GM20431 (cell line): ENCODE measurements at regions not wholly inside any gene's neighbourhood (a gene's known extent, or its start where the extent isn't known, plus 50 kb on each side); places are given as distances from the start of the nearest gene placed in this dataset.

ENCODE experiments used
- in situ Hi-C: fragments of 300-500 bp; cut with MseI, MboI; formaldehyde crosslinking; loops from one replicate; pipeline ENCODE4 v1.15.0; 2020; ENCODE audit warnings: low sequenced_read_pairs; ENCODE audit not compliant: unreplicated experiment

DNA sequence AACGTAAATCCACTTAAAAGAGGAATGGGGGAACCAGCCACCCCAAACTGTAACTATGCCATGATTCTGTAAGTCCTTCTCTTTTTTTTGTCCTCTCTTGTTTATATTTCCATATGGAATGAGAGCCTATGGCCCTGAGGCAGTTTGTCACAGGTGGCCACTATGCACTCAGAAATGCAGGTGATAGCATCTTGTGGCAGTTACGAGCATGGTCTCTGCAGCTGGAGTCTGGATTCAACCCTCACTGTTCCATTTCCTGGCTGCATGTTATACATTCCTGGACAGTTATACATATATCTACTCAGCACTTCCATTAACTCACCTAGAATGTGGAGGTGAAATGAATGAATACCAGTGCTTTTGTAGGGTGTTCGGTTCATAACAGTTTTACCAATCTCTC, 291.5 kb upstream of the FANCL start:
- in situ Hi-C loops: no loop called here

DNA sequence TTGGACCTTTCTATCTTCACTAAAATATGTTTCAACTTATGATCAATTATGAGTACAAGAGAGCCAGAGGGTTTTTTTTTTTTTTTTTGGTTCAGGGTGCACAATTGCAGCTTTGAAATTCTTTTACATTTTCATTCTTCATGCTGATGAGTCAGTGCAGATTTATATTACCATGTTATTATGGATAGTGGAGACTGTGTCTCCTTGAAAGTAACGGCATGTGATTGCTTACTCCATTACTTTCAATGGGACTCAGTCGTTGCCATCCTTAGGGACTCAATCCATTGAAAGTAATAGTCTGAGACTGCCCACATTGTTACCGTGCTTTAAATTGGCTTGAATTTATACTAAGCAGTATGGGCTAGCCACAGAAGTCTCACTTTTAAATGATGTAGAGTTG, 286.5 kb upstream of the FANCL start:
- in situ Hi-C loops: no loop called here

DNA sequence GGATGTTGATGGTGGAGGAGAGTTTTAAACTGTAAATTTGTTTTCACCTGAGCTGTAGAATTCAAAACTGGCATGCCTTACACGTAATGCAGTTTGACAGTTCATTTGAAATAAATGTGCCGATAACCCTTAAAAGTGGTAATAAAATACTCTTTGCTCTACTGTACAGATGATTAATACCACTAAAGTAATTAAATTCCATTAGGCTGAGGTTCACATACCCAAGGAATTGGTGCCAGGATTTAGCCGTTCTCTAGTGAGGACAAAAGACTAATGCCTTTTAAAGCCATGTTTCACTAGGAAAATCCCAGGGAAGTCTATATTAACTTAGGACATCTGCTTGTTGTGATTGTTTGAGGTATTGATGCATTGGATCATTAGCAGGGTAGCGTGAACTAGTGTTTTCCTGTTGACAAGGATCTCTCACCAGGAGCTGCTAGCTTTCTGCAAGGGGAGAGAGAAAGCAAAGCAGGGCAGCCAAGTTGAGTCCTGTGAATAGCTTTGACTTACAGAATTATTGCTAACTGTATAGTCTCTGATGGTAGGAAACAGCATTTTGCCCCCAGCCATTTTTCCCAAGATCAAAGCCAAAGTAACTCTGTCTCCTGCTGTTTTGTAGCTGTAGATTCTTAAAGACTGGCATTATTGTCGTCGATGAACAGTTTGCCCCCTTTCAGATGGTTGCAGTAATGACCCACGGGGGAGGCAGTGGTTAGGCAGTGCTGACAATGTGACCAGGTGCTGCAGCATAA, 280.9 kb upstream of the FANCL start:
- in situ Hi-C loops: no loop called here

DNA sequence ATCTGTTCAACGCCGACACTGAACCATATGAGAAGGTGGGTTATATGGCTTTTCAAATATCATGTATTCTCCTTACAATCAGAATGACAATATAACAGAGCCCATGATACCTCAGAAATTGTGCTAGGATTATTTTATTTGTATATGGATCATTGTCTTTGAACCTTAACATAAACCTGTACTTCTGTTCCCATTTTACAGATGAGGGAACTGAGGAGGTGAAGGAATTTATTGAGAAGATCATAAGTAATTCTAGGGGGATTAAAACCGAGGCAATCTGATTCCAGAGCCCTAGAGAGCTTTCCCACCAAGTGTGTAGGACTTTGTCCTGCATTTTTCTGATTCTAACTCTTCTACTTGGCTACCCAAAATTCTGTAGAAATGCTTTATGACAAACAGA, 279.8 kb upstream of the FANCL start:
- in situ Hi-C loops: no loop called here

DNA sequence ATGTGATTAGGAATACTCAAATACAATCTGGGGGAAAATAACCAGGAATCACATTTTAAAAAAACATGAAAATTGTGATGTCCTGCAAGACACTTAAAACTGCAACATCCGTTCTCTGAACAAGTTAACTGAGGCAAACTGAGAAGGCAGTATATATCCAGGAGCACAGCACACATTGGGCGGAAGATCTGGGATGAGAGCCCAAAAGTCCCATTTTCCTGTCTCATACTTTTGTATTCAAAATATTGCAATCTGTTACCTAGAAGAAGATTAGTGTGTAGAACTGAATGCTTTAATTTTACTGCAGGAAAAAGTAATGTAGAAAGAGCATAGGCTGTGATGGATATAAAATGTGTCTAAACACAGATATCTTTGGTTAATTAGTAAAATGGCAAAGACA, 276.8 kb upstream of the FANCL start:
- in situ Hi-C loops: no loop called here

DNA sequence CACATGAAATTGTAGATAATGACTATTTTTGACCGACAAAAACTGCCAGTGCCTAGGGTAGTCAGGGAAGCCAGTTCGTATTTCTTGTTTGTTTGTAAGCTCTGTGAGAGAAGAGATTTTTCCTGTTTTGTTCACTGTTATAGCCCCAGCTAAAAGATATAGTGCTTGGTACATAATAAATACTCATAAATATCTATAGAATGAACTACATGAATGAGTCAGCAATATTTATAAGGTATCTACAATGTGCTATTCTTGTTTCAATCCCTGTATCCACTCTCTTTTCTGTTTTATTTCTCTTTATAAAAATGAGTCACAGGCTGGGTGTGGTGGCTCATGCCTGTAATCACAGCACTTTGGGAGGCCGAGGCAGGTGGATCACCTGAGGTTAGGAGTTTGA, 275.6 kb upstream of the FANCL start:
- in situ Hi-C loops: no loop called here

DNA sequence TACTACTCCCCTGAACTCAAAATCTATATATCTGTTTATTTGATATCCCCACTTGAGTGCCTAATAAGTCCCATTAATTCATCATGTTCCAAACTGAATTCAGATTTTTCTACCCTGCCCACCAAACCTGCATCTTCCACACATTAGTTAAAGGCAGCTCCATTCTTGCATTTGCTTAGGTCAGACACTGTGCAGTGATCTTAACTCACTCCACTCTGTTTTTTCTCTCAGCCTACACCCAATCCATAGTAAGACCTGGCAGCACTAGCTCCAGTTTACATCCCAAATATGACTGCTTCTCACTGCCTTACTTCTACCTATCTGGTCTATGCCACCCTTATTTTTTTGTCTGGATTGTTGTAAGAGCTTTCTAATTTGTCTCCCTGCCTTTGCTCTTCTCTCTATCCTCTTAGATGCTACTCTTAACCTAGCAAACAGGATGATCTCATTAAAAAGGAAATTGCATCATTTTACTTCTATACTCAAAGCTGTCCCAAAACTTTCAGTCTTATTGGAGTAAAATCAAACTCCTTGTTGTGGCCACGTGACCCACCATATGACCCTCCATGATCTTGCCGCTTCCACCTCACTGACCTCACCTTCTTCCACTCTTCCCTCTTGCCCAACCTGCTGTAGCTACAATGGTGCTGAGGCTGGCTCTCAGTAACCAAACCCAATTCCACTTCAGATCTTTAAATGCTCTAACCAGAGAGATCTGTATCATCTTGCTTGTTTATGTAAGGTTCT, 274.9 kb upstream of the FANCL start:
- in situ Hi-C loops: no loop called here

DNA sequence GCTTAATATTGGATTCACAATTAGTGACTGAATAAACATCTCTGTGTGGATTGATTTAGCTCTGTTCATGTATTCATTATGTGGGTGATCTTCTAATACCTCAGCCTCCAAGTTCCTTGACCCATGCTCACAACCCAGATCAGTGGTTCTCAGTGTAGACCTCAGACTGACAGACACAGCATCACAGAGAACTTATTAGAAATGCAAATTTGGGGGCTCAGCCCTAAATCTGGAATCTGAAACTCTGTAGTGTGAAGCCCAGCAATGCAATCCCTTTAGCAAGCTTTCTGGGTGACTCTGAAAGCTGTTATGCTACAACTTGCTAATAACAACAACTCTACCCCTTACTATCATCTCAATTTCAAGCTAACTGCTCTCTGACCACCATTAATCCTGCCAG, 273.1 kb upstream of the FANCL start:
- in situ Hi-C loops: no loop called here

DNA sequence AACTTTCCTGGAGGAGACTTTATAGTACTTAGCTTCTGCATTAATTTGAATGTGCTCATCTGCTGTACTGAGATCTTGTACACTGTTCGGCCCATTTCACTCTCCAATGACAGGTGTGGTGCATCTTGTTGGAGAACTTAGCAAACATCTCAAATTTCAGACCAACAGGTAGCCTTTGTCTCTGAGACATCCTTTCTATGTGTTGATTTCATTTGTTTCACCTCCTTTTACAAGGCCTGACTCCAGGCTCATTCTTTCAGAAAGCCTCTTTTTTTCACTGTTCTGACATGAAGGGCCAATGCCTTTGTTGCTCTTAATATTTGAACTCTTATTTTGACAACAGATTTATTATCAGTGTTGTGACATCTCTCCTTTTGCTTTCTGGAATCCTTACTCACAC, 271.8 kb upstream of the FANCL start:
- in situ Hi-C loops: no loop called here

DNA sequence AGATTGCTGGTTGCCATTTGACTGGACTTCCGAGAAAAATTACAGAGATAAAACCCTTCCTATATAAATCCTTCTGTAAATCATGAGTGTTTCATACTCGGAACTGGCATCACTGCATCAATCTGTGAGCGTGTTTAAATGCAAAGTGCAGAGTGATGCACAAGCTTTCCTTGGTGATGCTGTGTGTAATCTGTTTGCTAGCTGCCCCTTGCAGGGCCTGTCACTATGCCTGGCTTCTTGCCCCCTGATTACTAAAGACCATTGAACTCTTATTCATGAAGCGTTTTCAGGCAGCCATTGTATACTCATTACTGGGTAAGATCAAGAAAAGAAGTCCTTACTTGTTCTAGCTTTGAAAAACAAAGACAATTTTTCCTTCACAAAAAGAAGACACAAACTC, 266.9 kb upstream of the FANCL start:
- in situ Hi-C loops: no loop called here

DNA sequence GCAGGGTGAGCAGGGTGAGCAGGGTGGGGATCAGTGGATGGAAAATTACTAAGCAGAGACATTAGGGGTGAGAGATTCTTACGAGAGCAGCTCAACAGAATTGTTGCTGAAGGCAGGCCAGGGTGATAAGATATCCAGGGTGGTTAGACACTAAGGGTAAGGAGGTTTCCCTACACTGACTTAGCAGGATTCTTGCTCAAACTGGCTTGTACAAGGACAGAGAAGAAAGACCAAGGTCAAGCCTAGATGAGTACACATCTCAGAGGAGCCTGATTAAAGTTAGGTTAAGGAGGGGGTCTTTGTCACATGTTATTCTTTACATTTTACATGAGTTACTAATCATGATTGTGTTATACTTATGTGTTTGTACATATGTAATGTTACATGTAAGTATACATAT, 262.8 kb upstream of the FANCL start:
- in situ Hi-C loops: no loop called here

DNA sequence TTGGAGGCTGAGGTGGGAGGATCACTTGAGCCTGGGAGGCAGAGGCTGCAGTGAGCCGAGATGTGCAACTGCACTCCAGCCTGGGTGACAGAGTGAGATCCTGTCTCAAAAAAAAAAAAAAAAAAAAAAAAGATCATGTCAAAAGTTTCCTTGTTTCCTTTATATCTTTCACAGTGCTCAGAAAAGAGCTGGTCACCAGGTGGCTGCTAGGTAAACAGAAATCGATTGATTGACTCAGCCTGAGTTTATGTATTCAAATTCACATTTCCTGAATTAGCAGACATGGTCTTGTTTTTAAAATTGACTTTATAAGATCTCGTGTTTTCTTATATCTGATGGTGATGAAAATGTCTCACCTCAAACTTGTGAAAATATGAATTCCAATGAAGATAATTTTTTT, 261.8 kb upstream of the FANCL start:
- in situ Hi-C loops: no loop called here

DNA sequence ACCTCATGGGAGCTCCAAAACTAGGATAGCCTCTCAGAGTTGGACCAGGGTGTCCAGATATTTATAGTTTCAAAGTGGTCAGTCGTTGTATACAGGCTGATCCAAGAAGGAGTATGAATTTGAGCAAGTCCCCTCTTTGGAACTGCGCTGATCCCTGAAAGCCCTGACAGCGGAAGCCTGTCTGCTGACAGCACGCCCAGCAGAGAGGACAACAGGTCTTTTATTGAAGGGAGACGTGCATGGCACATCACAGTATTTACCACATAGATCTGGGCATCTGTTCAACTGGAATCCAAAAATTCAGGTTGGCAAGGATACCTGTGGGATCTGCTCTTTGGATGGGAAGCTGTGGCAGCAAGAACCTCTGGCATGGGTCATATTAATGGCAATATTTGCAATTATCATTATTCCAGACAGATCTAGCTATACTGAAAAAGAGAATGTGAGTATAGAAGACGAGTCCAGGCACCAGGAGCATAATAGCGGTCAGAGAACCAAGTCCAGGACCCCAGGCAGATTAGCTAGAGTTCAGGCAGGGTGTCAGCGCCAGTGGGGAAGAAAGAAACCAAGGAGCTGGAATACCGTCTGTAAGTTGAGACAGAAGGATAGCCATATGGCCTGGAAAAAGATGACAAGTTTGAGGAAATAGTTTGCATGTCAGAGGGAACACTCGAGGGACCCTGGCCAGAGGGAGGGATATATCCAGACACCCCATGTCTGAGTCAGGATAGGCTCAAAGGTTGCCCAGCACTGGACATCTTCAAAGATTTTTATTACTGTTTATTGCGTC, 260.4 kb upstream of the FANCL start:
- in situ Hi-C loops: no loop called here

DNA sequence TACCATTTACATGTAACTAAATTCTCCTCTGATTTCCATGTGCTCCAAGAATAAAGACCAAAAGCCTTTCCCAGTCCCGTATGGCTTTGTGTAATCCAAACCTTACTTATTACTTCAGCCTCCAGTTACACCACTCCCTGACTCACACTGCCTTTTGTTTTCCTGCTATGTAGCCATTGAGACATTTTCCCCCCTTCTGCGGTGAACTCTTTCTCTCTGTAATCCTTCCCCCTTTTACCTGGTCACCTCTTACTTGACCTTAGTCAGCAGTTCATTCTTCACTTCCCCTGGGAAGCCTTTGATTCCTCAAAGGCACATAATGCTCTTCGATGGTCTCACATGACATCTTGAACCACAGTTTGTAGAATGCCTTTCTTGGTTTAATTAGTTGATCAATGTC, 256.0 kb upstream of the FANCL start:
- in situ Hi-C loops: no loop called here

DNA sequence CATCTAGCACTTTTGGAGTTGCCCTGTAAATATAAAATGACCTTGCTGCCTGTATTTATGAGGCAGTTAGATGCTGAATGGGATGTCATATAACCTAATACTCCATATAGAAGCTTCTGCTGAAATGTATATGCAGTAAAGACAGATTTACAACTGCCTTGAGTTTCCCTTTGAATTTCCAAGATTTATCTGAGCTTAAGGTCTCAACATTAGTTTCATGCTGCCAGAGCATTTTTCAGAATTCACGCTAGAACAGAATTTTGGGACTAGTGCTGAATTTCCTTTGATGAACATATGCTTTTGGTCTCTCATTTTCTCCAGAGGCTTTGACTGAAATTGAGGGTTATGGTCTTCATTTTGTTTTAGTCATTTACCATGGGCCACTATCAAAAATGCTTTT, 254.7 kb upstream of the FANCL start:
- in situ Hi-C loops: no loop called here

DNA sequence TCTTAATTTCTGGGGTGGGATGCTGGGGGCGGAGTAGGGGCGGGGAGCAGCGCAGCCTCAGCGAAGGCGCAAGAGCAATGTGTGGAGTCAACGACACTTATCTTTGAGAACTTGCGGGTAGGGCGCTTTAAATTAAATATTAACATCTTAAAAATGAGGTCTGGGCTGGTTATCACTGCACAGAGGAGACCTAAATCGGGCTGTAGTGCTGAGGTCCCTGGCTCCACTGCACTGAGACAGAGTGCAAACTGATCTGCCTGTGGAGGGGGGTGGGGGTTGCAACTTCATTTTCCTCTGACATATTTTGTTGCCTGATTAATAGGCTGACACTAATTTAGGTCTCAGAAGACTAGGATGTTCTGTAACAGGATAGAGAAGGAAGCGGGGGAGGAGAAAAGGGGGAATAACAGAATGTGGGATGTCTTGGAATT, 253.0 kb upstream of the FANCL start:
- in situ Hi-C loops: no loop called here

DNA sequence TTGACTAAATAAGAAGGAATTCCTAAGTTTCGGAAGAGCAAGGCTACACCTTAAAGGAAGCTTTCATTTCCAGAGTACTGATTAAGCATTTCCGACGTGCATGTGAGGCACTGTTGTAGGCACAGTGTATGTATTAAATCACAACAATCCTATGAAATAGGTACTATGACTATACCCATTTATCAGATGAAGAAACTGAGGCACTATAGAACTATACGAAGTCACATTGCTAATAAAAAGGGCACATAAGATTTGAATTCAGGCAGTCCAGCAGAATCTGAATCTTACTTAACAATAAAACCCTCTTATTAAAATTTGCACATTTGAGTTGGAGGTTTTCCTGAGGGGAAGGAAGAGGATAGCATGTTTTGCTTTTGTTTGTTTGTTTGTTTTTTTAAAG, 243.5 kb upstream of the FANCL start:
- in situ Hi-C loops: no loop called here

DNA sequence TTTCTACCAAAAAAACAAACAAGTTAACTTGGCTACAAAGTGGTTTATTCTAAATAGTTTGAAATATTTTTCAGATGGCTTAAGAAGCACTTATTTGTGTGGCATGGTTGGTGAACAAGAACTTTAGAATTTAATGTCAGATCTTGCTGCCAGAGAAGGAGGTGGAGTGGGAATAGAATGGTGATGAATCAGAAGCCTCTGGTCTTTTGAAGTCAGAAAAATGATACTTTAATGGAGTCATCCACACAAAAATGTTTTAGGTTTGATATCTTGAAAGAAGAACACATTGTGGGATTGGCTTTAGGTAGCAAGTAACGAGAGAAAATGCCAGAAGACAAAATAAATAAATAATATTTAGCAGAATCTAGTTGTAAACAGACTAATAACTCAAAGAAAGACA, 243.1 kb upstream of the FANCL start:
- in situ Hi-C loops: no loop called here

DNA sequence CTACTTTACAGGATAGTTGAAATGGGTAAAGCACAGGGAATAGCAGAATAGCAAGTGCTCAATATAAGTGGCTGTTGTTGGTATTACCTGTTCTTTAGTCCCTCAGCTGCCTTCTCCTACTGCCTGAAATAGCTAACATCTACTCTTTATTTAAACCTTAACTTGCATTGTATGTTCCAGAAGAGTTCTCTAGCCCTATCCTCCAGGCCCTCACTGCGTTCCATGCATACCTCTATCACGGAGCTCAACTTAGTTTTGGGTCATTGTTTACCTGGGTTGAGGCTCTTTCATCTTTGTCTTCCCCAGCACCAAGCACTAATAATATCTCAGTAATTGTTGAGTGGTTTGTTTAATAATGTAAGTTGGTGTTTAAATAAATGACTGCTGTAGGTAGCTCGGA, 242.2 kb upstream of the FANCL start:
- in situ Hi-C loops: no loop called here

DNA sequence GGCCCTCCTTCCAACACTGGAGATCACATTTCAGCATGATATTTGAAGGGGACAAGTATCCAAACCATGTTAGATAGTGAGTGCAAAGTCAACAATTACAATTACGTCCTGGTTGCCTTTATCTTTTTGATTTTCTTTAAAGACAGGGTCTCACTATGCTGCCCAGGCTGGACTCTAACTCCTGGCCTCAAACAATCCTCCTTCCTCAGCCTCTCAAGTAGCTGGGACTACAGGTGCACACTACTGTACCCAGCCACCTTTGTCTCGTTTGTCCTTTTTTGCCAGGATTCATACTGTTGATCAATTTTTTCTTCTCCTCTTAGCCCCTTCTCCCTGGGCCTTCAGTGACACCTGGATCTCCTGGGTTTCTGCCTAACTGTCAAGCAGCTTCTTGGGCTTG, 240.5 kb upstream of the FANCL start:
- in situ Hi-C loops: no loop called here

DNA sequence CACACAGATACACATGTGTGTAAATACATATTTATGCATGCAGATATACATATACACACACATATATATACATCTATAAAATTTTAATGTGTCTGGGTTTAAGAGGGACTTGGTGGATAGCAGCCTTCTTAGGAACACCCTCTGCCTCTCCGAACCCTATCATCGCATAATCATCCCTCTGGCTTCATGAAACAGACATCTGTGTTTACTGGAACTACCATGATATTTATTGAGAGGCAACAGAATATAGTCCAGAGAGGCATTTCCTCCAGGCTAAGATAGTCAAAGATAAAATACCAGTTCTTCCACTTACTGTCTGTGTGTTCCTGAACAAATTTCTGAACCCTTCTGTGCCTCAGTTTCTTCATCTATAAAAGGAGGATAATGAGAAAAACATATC, 239.0 kb upstream of the FANCL start:
- in situ Hi-C loops: no loop called here
